Liver (tissue), 8 donors: ENCODE measurements at regions not wholly inside any gene's neighbourhood (a gene's known extent, or its start where the extent isn't known, plus 50 kb on each side); places are given as distances from the start of the nearest gene placed in this dataset.

Experiments used
- DNase-seq: peaks from one replicate; pipeline ENCODE4 v3.0.0-alpha.2; 2017; ENCODE audit warnings: low spot score
- H3K27ac ChIP-seq, 2 donors: one replicate each; pipeline ENCODE4 v1.7.0; 2013; ENCODE audit warnings: inconsistent platforms in 2 of 2, low read length in 2 of 2, control low read depth in 1 of 2, low read depth in 1 of 2, mild to moderate bottlenecking in 1 of 2
- H3K27me3 ChIP-seq, 4 donors: one replicate each; pipeline versions ENCODE4 v1.6.1 to v1.7.0; 2013; ENCODE audit warnings: low read length in 3 of 4, inconsistent platforms in 1 of 4, mild to moderate bottlenecking in 1 of 4, moderate library complexity in 1 of 4; ENCODE audit not compliant: control insufficient read depth in 4 of 4, insufficient read depth in 4 of 4
- H3K36me3 ChIP-seq, 4 donors: one replicate each; pipeline versions ENCODE4 v1.6.1 to v1.7.0; 2013; ENCODE audit warnings: low read length in 3 of 4, mild to moderate bottlenecking in 3 of 4, low read depth in 1 of 4, moderate library complexity in 1 of 4; ENCODE audit not compliant: control insufficient read depth in 4 of 4, insufficient read depth in 3 of 4
- H3K4me1 ChIP-seq, 4 donors: one replicate each; pipeline versions ENCODE4 v1.6.1 to v1.7.0; 2013; ENCODE audit warnings: low read length in 3 of 4, mild to moderate bottlenecking in 3 of 4, moderate library complexity in 1 of 4; ENCODE audit not compliant: control insufficient read depth in 4 of 4, insufficient read depth in 4 of 4
- H3K4me3 ChIP-seq, 3 donors: one replicate each; pipeline versions ENCODE4 v1.6.1 to v1.7.0; 2013; ENCODE audit warnings: low read length in 3 of 3, control low read depth in 1 of 3, low read depth in 1 of 3, mild to moderate bottlenecking in 1 of 3
- H3K9ac ChIP-seq, 2 donors: one replicate each; pipeline ENCODE4 v1.7.0; 2013; ENCODE audit warnings: low read length in 2 of 2, mild to moderate bottlenecking in 2 of 2, moderate library complexity in 2 of 2, control low read depth in 1 of 2, low read depth in 1 of 2
- H3K9me3 ChIP-seq, 4 donors: one replicate each; pipeline versions ENCODE4 v1.6.1 to v1.7.0; 2013; ENCODE audit warnings: low read length in 3 of 4; ENCODE audit not compliant: control insufficient read depth in 4 of 4
- ATF3 ChIP-seq: IDR thresholded peaks from 2 replicates; pipeline ENCODE4 v1.6.1; 2016; ENCODE audit warnings: antibody characterized with exemption
- CTCF ChIP-seq: fragments of 150-350 bp; IDR thresholded peaks from 2 replicates; pipeline ENCODE4 v1.5.1; 2017; ENCODE audit warnings: improper control_type of control experiment, low read depth, low read length; ENCODE audit not compliant: missing input control
- EGR1 ChIP-seq, 2 donors: IDR thresholded peaks; 2 replicates each; pipeline ENCODE4 v1.6.1; 2016 to 2018; ENCODE audit warnings: antibody characterized with exemption in 2 of 2, low read depth in 2 of 2
- FOXA1 ChIP-seq: IDR thresholded peaks from 2 replicates; pipeline ENCODE4 v1.6.1; 2016; ENCODE audit warnings: antibody characterized with exemption
- FOXA2 ChIP-seq: IDR thresholded peaks from 2 replicates; pipeline ENCODE4 v1.6.1; 2016; ENCODE audit warnings: antibody characterized with exemption
- GABPA ChIP-seq, 2 donors: IDR thresholded peaks in 1 of 2; conservative IDR thresholded peaks in 1 of 2; 2 replicates each; pipeline ENCODE4 v1.6.1; 2016; ENCODE audit warnings: antibody characterized with exemption in 2 of 2, mild to moderate bottlenecking in 1 of 2, moderate library complexity in 1 of 2
- HNF4A ChIP-seq, 2 donors: conservative IDR thresholded peaks; 2 replicates each; pipeline ENCODE4 v1.6.1; 2016; ENCODE audit warnings: antibody characterized with exemption in 2 of 2, mild to moderate bottlenecking in 2 of 2
- HNF4G ChIP-seq: IDR thresholded peaks from 2 replicates; pipeline ENCODE4 v1.6.1; 2016; ENCODE audit warnings: antibody characterized with exemption
- JUND ChIP-seq, 2 donors: IDR thresholded peaks; 2 replicates each; pipeline ENCODE4 v1.6.1; 2016; ENCODE audit warnings: antibody characterized with exemption in 2 of 2
- MAX ChIP-seq: IDR thresholded peaks from 2 replicates; pipeline ENCODE4 v1.6.1; 2016; ENCODE audit warnings: antibody characterized with exemption
- NR2F2 ChIP-seq: IDR thresholded peaks from 2 replicates; pipeline ENCODE4 v1.6.1; 2016; ENCODE audit warnings: antibody characterized with exemption
- RAD21 ChIP-seq, 2 donors: IDR thresholded peaks; 2 replicates each; pipeline ENCODE4 v1.6.1; 2016; ENCODE audit warnings: antibody characterized with exemption in 2 of 2, mild to moderate bottlenecking in 2 of 2
- REST ChIP-seq: IDR thresholded peaks from 2 replicates; pipeline ENCODE4 v1.6.1; 2016; ENCODE audit warnings: antibody characterized with exemption, mild to moderate bottlenecking
- RXRA ChIP-seq, 2 donors: IDR thresholded peaks; 2 replicates each; pipeline ENCODE4 v1.6.1; 2017 to 2018; ENCODE audit warnings: antibody characterized with exemption in 2 of 2, mild to moderate bottlenecking in 1 of 2
- SP1 ChIP-seq: IDR thresholded peaks from 2 replicates; pipeline ENCODE4 v1.6.1; 2018; ENCODE audit warnings: antibody characterized with exemption, mild to moderate bottlenecking
- TAF1 ChIP-seq: conservative IDR thresholded peaks from 2 replicates; pipeline ENCODE4 v1.6.1; 2016; ENCODE audit warnings: antibody characterized with exemption, mild to moderate bottlenecking
- YY1 ChIP-seq: IDR thresholded peaks from 2 replicates; pipeline ENCODE4 v1.6.1; 2016; ENCODE audit warnings: antibody characterized with exemption, mild to moderate bottlenecking
- ZBTB33 ChIP-seq: IDR thresholded peaks from 2 replicates; pipeline ENCODE4 v1.6.1; 2016; ENCODE audit warnings: antibody characterized with exemption
- WGBS: extraction: QIAGEN DNeasy Blood & Tissue Kit; methylation state at CpG from one replicate; pipeline ENCODE4 v1.1.7; 2013; 5-methylcytosine and 5-hydroxymethylcytosine counted together
- donor health status: healthy.
- donor health status: healthy.
- donor health status: healthy.
- donor health status: healthy.
- donor health status: healthy.

- no peak overlapping the region for H3K27ac ChIP-seq
- H3K36me3 ChIP-seq: no peaks in the 10 kb centered on the region
- 87% methylated on average over 6 of the region's 6 CpGs for WGBS
- no peaks in the 10 kb centered on the region for H3K9me3 ChIP-seq
- TF ChIP-seq TAF1 (no peak), SP1 (no peak), RAD21 (IDR thresholded peaks at IDR 0.05) (no peak), FOXA2 (no peak), HNF4G (no peak), CTCF (no peak), EGR1 (IDR thresholded peaks at IDR 0.05; ENCODE audit: low read depth in 2 of 2) (no peak), ZBTB33 (no peak), JUND (IDR thresholded peaks at IDR 0.05) (no peak), MAX (no peak), FOXA1 (no peak), YY1 (no peak), NR2F2 (no peak), REST (no peak), RXRA (IDR thresholded peaks at IDR 0.05) (no peak), GABPA (IDR thresholded peaks at IDR 0.05 in 1 of 2, conservative IDR thresholded peaks at IDR 0.05 in 1 of 2) (no peak), ATF3 (no peak), HNF4A (conservative IDR thresholded peaks at IDR 0.05) (no peak)
- no peak overlapping the region for H3K4me3 ChIP-seq
- H3K4me1 ChIP-seq: no peaks in the 10 kb centered on the region
- H3K9ac ChIP-seq: no peak overlapping the region
- DNase-seq: no peak
- H3K27me3 ChIP-seq: no peaks in the 10 kb centered on the region
Measured at GRCh38 chr13:20351281-20352022, 119.3 kb upstream of the GJB6 start.
